Glomerular visceral epithelial cell (primary cell): ENCODE measurements at regions not wholly inside any gene's neighbourhood (a gene's known extent, or its start where the extent isn't known, plus 50 kb on each side); places are given as distances from the start of the nearest gene placed in this dataset.

Experiments
- DNase-seq: peaks from one replicate; pipeline ENCODE4 v3.0.0-alpha.2; 2016; ENCODE audit errors: extremely low spot score

GRCh38 chr10:42972946-42973345, 103.9 kb upstream of the RET start:
- DNase-seq: no peak

- no peak for DNase-seq
These were observed 103.5 kb upstream of the RET start for GRCh38 chr10:42973411-42973810.

- DNase-seq: no peak
These were observed 102.8 kb upstream of the RET start for GRCh38 chr10:42973870-42974692.

GRCh38 chr10:42974693-42975002, 102.2 kb upstream of the RET start:
- DNase-seq: no peak

GRCh38 chr10:42975005-42975493, 101.8 kb upstream of the RET start:
- no peak for DNase-seq

GRCh38 chr10:42975558-42976340, 101.1 kb upstream of the RET start:
- no peak for DNase-seq

GRCh38 chr10:42976351-42977031, 100.4 kb upstream of the RET start:
- no peak for DNase-seq

- no peak for DNase-seq
These were observed 99.8 kb upstream of the RET start for GRCh38 chr10:42977032-42977416.

- DNase-seq: no peak
These were observed 97.7 kb upstream of the RET start for GRCh38 chr10:42979181-42979580.

- DNase-seq: no peak
These were observed 97.0 kb upstream of the RET start for GRCh38 chr10:42979721-42980467.

GRCh38 chr10:42980553-42981357, 96.1 kb upstream of the RET start:
- DNase-seq: no peak

GRCh38 chr10:42981358-42982236, 95.3 kb upstream of the RET start:
- DNase-seq: no peak

GRCh38 chr10:42982891-42983506, 93.9 kb upstream of the RET start:
- no peak for DNase-seq

GRCh38 chr10:42983591-42983990, 93.3 kb upstream of the RET start:
- DNase-seq: no peak

- DNase-seq: no peak
These were observed 92.7 kb upstream of the RET start for GRCh38 chr10:42984035-42984610.

GRCh38 chr10:42984761-42985325, 92.0 kb upstream of the RET start:
- no peak for DNase-seq

GRCh38 chr10:42985436-42986316, 91.2 kb upstream of the RET start:
- no peak for DNase-seq

- no peak for DNase-seq
These were observed 90.2 kb upstream of the RET start for GRCh38 chr10:42986633-42987032.
